GM21526 (cell line): ENCODE measurements at regions not wholly inside any gene's neighbourhood (a gene's known extent, or its start where the extent isn't known, plus 50 kb on each side); places are given as distances from the start of the nearest gene placed in this dataset.
"Not testable (repeated sequence)": the region's sequence is repeated elsewhere in the genome, so short reads cannot be mapped to it uniquely, and the experiment has no call there.

Experiments used
- ATAC-seq: cut with Tn5 transposase; IDR thresholded peaks from one replicate; pipeline ENCODE4 v1.9.1; 2021; ENCODE audit warnings: moderate library complexity; ENCODE audit not compliant: unreplicated experiment, low FRiP score

- no peak for ATAC-seq
These were observed 447.7 kb upstream of the DPPA4 start for GRCh38 chr3:109784852-109785631.

DNA sequence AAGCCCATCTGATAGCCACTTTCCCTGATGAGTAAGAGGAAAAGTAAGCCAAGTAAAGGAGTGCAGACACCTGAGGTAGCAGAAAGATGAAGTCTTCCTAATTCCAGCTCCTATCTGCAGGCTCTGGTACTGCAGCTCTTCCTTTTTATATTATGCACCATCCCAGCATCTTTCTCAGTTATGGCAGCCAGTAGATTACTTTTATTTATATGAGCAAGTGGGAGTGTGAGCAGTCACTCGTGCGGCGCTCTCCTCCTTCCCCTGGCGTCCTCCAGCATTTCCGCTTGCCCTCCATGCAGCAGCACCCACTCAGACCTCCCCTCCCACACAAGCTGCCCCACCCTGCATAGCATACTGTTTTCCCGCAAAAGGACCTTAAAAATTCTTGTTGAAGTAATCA lies 465.9 kb upstream of the DPPA4 start:
- no peak for ATAC-seq

GRCh38 chr3:109804697-109805096 lies 467.4 kb upstream of the DPPA4 start:
- ATAC-seq, result no peak

DNA sequence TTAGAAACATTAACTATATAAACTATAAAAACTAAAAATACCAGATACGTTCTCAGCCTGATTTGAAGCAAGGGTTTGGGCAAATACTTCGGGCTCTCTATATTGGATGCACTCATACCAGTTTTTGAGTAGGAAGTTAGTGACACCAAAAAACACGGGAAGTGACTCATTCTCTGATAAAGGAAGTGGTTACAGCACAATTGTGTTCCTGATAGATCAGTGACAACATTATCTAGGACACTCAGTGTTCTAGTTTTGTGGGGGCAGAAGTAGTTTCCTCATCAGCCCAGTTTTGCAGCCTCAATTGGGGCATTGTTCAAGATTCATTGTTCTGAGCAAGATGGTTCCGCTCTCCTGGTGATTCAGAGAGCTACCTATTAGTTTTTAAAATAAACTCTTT lies 469.6 kb upstream of the DPPA4 start:
- no peak for ATAC-seq

- ATAC-seq, result no peak
These were observed 472.2 kb upstream of the DPPA4 start for GRCh38 chr3:109809513-109809912.

GRCh38 chr3:109818081-109818480 lies 480.7 kb upstream of the DPPA4 start:
- ATAC-seq, result no peak

- no peak for ATAC-seq
These were observed 482.4 kb upstream of the DPPA4 start for GRCh38 chr3:109819734-109820133.

GRCh38 chr3:109825971-109826810 lies 488.8 kb upstream of the DPPA4 start:
- ATAC-seq, result no peak

DNA sequence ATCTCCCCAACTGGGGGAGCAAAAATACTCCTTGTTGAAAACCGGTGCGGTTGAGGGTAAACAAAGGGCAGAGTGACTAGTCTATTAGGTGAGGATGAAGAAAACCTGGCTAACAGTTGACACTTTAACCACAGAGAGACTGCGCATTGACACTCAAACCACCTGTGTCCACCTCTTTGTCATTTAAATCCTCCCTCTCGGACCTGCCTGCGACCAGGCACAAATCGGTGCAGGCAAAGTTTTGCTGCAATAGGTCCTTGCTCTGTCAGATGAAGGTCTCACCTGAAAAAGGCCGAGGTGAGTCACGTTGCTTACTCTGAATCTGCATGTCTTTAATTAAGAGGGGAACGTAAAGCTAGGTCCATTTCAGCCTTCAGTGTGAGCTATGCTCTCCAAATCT lies 494.1 kb upstream of the DPPA4 start:
- no peak for ATAC-seq

GRCh38 chr3:109835958-109836357 lies 498.6 kb upstream of the DPPA4 start:
- ATAC-seq, result no peak

DNA sequence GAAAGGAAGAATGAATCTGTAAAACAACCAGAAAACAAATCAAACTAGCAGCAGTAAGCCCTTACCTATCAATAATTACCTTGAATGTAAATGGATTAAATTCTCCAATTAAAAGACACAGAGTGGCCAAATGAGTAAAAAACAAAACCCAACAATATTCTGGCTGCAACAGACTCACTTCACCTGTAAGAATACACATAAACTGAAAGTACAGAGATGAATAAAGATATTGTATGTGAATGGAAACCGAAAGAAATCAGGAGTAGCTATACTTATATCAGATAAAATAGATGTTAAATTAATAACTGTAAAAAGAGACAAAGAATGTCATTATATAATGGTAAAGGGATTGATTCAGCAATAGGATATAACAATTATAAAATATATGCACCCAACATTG lies 514.5 kb upstream of the DPPA4 start:
- no peak for ATAC-seq

DNA sequence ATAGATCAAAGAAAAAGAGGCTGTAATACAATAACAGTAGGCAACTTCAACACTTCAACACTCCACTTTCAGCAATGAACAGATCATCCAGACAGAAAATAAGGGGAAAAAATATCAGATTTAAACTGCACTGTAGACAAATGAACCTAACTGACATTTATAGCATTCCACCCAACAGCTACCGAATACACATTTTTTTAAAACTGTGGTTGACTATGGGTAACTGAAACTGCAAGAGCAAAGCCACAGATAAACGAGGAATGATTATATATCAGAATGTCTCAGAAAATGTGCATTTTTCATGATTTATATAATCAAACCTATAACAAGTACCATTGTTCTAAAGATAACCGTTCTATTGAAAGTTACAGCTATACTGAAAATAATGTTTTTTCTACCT lies 514.9 kb upstream of the DPPA4 start:
- ATAC-seq, result no peak

DNA sequence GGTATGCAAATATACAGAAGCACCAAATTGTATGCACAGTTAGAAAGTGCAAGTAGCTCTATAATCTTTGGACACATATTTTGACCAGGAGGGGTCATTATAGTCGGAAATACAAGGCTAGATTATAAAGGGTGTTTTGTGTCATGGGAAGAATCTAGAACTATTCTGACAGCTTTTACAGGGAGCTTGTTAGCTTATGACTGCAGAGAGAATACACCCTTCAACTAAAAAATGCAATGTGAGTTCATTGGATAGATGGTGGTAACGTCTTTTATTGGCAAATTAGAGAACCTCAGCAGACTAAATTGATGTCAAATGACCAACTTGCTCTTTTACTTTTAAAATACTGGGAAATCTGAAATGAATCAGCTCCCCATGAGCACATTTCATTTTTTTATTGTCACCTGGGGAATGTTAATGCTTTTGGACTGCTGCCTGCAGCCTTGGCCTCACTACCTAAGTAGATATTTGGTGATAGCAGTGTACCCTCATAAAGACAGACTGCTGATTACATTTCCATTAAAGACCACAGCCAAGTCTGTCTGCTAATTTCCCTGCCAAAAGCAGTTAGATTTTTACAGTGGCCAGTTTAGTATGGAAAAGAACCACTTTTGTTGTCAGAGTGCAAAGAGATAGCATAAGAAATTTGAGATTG lies 515.9 kb upstream of the DPPA4 start:
- ATAC-seq, result no peak

DNA sequence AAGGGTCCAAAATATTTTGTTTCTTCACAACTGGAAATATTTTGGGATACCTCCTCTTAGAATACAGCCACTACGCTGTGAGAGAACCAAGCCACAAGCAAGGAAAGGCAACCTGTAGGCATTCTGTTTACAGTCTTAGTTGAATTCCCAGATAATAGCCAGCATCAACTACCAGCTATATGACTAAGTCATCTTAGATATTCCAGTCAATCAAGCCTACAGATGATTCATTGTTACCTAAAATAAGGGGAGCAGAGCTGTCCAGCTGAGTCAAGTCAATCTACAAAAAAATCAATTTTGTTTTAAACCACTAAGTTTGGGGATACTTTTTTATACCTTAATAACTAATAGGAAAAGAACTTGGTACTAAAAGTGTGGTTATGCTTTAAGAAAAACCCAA lies 526.4 kb upstream of the DPPA4 start:
- no peak for ATAC-seq

- no peak for ATAC-seq
These were observed 527.1 kb upstream of the DPPA4 start for GRCh38 chr3:109864452-109864851.

DNA sequence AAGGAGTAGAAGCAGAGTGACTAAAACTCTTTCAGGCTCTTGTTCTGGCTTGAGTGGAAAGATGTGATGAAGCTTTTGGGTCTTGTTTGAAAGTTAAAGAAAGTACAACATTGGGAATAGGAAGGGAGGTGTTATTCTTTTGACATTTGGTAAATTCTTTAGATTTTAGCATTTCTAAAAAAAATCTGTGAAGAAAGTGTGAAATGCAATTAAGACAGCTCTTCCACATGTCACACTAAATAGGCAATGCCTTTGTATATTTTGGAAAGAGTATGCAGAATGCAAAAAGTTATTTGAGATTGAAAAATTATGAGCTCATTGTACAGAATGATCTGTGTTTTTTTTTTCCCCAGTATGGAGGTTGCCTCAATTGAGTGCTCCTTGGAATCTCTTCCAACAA lies 532.2 kb upstream of the DPPA4 start:
- ATAC-seq, result no peak

DNA sequence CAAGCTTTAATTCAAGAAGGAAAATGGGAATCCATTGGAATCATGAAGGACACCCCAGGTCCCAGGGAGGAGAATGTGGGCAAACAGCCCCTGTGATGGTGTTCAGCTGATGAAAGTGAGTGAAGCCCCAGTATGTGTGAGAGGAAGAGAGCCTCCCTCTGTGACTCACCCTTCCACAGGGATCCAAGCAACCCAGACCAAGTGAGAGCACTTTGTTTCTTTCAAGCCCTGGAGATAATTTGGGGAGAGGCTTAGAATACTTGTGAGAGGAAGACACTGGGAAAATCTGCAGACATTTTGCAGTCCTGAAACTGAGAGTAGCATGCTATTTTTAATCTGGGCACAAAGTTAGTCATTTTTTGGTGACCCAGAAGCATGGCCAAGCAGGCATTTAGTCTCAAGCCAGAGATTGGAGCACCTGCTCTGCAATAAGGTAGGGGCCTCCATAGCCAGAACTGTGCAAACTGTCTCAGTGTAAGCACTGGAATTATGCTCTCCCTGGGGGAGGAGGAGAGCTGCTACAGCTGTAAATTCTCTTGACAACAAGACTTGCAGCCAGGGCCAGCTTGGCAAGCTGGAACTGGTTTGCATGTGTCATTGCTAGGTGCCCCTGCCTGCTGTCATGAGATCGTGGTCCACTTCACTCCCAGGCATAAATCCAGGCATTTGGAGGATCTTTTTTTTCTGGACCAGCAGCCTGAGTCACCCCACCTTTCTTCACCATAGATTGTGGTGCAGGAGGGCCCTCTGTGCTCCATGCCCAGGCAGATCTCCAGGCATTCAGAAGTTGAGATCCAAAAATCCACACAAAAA lies 537.8 kb upstream of the DPPA4 start:
- no peak for ATAC-seq

GRCh38 chr3:109877616-109878015 lies 540.3 kb upstream of the DPPA4 start:
- not testable (repeated sequence) for ATAC-seq

GRCh38 chr3:109882144-109882543 lies 544.8 kb upstream of the DPPA4 start:
- no peak for ATAC-seq

DNA sequence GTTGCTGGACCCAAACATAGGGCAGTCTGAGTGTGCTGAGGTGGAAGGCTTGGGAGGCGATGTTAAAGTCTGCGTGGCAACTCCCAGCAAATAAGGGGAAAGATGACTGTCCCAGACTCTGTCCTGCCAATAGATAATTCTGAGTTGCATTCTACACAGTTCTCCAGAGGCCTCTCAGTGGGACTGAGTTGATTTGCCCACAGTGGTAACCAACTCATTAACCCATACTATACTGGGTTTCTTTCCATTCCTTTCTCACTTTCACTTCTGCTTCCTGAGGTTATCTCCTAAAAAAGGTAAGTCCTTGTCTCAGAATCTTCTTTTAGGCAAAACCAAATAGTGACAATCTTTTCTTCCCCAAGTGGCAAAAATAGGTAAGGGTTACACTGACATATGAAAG lies 549.9 kb upstream of the DPPA4 start:
- ATAC-seq, result no peak

- ATAC-seq, result no peak
These were observed 550.7 kb upstream of the DPPA4 start for GRCh38 chr3:109888026-109888425.
